ENCODE measurements at regions not wholly inside any gene's neighbourhood (a gene's known extent, or its start where the extent isn't known, plus 50 kb on each side); places are given as distances from the start of the nearest gene placed in this dataset.

DNA sequence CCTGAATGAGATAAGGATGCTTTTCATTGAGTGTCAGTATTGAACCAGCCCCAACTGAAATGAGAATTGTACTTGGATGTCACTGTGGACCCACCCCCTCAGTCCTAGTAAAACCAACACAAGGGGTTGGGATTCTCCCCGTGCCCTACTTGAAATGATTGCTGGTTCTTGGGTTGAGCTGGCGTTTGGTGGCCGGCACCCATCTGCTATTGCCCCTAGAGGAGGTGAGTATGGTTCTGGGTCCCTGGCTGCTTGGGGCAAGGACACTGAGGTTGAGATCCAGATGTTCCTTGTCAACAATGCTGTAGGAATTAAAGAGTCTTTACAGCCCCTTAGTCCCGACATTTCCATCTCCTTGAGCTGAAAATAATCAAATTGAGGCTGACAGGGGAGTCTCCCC, 170.0 kb upstream of the ZNF32 start:
- no peaks in the 10 kb centered on the region for H3K27me3 ChIP-seq (ENCODE audit: control insufficient read depth, insufficient read depth, low read length)

DNA sequence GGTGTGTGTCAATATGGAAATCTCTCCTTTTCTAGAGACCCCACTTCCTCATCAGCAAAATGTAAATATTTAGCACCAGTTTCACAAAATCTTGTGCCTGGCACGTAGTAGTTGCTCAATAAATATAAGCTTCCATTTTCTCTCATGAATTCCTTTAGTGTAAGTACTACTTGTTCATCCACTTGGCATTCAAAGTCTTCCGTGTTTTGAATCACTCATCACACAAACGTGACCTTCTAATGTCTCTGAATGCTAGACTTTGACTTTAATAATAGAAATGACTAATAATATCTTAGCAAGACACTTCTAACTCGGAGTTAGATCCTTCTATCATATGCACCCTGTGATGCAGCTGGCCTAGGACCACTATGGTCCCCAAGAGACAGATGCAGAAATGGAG, 168.7 kb upstream of the ZNF32 start:
- CTCF ChIA-PET, result no interaction called here
- intact Hi-C loops (cut with micrococcal nuclease; ENCODE audit: unreplicated experiment), result no loop called here
- TF ChIP-seq SIN3A (IDR thresholded peaks at IDR 0.05; ENCODE audit: borderline replicate concordance, insufficient read depth, low read depth, low read length) (no peak), POLR2AphosphoS5 (IDR thresholded peaks at IDR 0.05; ENCODE audit: low read depth, low read length) (no peak), TCF7L2 (IDR thresholded peaks at IDR 0.05; ENCODE audit: low read depth, low read length) (no peak)

More for the DNA sequence above, 170.0 kb upstream of the ZNF32 start:
- no peak overlapping the region for H3K4me3 ChIP-seq (ENCODE audit: low read depth in 2 of 2, low read length in 2 of 2)
- no peak overlapping the region for H3K27ac ChIP-seq (ENCODE audit: low read length)
- no peaks in the 10 kb centered on the region for H3K4me1 ChIP-seq (ENCODE audit: control insufficient read depth, insufficient read depth, low read length)
- BruUV-seq (replicated peaks), result no TSS peak
- TF ChIP-seq, protein P1, sequence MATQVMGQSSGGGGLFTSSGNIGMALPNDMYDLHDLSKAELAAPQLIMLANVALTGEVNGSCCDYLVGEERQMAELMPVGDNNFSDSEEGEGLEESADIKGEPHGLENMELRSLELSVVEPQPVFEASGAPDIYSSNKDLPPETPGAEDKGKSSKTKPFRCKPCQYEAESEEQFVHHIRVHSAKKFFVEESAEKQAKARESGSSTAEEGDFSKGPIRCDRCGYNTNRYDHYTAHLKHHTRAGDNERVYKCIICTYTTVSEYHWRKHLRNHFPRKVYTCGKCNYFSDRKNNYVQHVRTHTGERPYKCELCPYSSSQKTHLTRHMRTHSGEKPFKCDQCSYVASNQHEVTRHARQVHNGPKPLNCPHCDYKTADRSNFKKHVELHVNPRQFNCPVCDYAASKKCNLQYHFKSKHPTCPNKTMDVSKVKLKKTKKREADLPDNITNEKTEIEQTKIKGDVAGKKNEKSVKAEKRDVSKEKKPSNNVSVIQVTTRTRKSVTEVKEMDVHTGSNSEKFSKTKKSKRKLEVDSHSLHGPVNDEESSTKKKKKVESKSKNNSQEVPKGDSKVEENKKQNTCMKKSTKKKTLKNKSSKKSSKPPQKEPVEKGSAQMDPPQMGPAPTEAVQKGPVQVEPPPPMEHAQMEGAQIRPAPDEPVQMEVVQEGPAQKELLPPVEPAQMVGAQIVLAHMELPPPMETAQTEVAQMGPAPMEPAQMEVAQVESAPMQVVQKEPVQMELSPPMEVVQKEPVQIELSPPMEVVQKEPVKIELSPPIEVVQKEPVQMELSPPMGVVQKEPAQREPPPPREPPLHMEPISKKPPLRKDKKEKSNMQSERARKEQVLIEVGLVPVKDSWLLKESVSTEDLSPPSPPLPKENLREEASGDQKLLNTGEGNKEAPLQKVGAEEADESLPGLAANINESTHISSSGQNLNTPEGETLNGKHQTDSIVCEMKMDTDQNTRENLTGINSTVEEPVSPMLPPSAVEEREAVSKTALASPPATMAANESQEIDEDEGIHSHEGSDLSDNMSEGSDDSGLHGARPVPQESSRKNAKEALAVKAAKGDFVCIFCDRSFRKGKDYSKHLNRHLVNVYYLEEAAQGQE (IDR thresholded peaks at IDR 0.05; ENCODE audit: insufficient read depth in 1 of 2, low read depth in 2 of 2, low read length in 1 of 2), result no peak
- TF ChIP-seq TCF7L2 (IDR thresholded peaks at IDR 0.05; ENCODE audit: low read depth, low read length) (no peak), SIN3A (IDR thresholded peaks at IDR 0.05; ENCODE audit: borderline replicate concordance, insufficient read depth, low read depth, low read length) (no peak), POLR2AphosphoS5 (IDR thresholded peaks at IDR 0.05; ENCODE audit: low read depth, low read length) (no peak)
- TF ChIP-seq, protein P2, sequence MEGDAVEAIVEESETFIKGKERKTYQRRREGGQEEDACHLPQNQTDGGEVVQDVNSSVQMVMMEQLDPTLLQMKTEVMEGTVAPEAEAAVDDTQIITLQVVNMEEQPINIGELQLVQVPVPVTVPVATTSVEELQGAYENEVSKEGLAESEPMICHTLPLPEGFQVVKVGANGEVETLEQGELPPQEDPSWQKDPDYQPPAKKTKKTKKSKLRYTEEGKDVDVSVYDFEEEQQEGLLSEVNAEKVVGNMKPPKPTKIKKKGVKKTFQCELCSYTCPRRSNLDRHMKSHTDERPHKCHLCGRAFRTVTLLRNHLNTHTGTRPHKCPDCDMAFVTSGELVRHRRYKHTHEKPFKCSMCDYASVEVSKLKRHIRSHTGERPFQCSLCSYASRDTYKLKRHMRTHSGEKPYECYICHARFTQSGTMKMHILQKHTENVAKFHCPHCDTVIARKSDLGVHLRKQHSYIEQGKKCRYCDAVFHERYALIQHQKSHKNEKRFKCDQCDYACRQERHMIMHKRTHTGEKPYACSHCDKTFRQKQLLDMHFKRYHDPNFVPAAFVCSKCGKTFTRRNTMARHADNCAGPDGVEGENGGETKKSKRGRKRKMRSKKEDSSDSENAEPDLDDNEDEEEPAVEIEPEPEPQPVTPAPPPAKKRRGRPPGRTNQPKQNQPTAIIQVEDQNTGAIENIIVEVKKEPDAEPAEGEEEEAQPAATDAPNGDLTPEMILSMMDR (IDR thresholded peaks at IDR 0.05), result no peak
- in situ Hi-C loops (cut with HindIII; ENCODE audit: low pct_unique_long_range_greater_than_20kb, low sequenced_read_pairs), result no loop called here
- H3K9me3 ChIP-seq (ENCODE audit: control insufficient read depth, insufficient read depth, low read depth, low read length), result no peaks in the 10 kb centered on the region
- CTCF ChIA-PET, result no interaction called here
- ATAC-seq (no peak), DNase-seq (ENCODE audit: low read depth, low spot score) (no peak)
- no peaks in the 10 kb centered on the region for H3K36me3 ChIP-seq (ENCODE audit: control insufficient read depth, insufficient read depth, low read length)
- intact Hi-C loops (cut with micrococcal nuclease; ENCODE audit: unreplicated experiment), result no loop called here
- POLR2A ChIA-PET, result no interaction called here

DNA sequence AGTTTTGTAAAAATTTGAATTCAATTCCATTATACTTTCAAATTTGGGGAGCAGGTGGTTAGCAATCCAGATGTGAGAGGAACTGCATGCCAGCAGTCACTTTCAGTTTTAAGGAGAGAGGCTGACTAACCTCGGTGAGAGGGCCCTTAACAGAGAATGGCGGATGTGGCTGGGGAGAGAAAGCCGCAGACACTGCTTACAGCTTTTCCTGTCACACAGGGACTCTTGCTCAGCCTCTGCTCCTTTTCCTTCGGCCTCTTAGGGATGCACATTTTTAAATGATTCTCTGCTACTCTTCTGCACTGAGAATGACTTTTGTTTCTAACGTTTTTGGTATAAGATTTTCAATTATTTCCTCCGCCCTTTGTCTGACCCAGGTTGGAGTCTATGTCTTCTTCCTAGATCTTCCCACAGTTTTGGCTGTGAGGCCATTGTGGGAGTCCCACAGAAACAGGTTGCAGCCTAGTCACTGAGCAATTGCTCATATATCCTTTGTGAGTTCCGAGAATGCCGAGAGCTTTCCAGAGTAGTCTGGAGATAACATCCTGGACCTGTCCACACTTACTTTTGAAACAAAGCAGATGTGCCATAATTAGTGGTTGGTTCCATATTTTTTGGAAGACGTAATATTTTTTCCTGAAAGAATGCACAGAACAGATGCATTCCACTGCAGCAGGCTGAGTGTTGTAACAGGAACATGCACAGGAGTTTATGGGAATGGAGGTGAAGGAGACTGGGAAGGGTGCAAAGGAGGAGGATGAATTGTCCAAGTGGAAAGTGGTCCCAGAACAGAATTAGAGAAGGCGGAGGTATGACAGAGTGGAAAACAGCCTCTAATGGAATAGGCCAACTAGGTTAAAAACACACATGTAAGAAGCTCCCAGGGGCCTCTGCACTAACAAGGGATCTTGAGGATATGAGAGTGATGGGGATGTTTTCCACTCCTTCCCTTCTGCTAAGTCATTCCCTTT, 168.0 kb upstream of the ZNF32 start:
- no peak overlapping the region for H3K4me3 ChIP-seq (ENCODE audit: low read depth in 2 of 2, low read length in 2 of 2)
- no peaks in the 10 kb centered on the region for H3K9me3 ChIP-seq (ENCODE audit: control insufficient read depth, insufficient read depth, low read depth, low read length)
- BruUV-seq (replicated peaks), result no TSS peak
- no peaks in the 10 kb centered on the region for H3K36me3 ChIP-seq (ENCODE audit: control insufficient read depth, insufficient read depth, low read length)
- H3K27ac ChIP-seq (ENCODE audit: low read length), result no peak overlapping the region
- DNase-seq (ENCODE audit: low read depth, low spot score), result no peak
- no peak for ATAC-seq
- no peak for TF ChIP-seq POLR2AphosphoS5 (IDR thresholded peaks at IDR 0.05; ENCODE audit: low read depth, low read length)
- TF ChIP-seq TCF7L2 (IDR thresholded peaks at IDR 0.05; ENCODE audit: low read depth, low read length), result no peak
- TF ChIP-seq SIN3A (IDR thresholded peaks at IDR 0.05; ENCODE audit: borderline replicate concordance, insufficient read depth, low read depth, low read length), result no peak
- TF ChIP-seq, protein P1 (IDR thresholded peaks at IDR 0.05; ENCODE audit: insufficient read depth in 1 of 2, low read depth in 2 of 2, low read length in 1 of 2), result no peak
- TF ChIP-seq, protein P2 (IDR thresholded peaks at IDR 0.05), result no peak
- no peaks in the 10 kb centered on the region for H3K4me1 ChIP-seq (ENCODE audit: control insufficient read depth, insufficient read depth, low read length)
- no peaks in the 10 kb centered on the region for H3K27me3 ChIP-seq (ENCODE audit: control insufficient read depth, insufficient read depth, low read length)
- in situ Hi-C loops (cut with HindIII; ENCODE audit: low pct_unique_long_range_greater_than_20kb, low sequenced_read_pairs) (no loop called here), intact Hi-C loops (cut with micrococcal nuclease; ENCODE audit: unreplicated experiment) (no loop called here)
- ChIA-PET POLR2A (no interaction called here), CTCF (no interaction called here)

More for the DNA sequence above, 168.7 kb upstream of the ZNF32 start:
- no peaks in the 10 kb centered on the region for H3K27me3 ChIP-seq (ENCODE audit: control insufficient read depth, insufficient read depth, low read length)
- in situ Hi-C loops (cut with HindIII; ENCODE audit: low pct_unique_long_range_greater_than_20kb, low sequenced_read_pairs), result no loop called here
- no peak for ATAC-seq
- H3K36me3 ChIP-seq (ENCODE audit: control insufficient read depth, insufficient read depth, low read length), result no peaks in the 10 kb centered on the region
- H3K4me1 ChIP-seq (ENCODE audit: control insufficient read depth, insufficient read depth, low read length), result no peaks in the 10 kb centered on the region
- H3K9me3 ChIP-seq (ENCODE audit: control insufficient read depth, insufficient read depth, low read depth, low read length), result no peaks in the 10 kb centered on the region
- H3K27ac ChIP-seq (ENCODE audit: low read length), result no peak overlapping the region
- no TSS peak for BruUV-seq (replicated peaks)
- no peak for DNase-seq (ENCODE audit: low read depth, low spot score)
- POLR2A ChIA-PET, result no interaction called here
- H3K4me3 ChIP-seq (ENCODE audit: low read depth in 2 of 2, low read length in 2 of 2), result no peak overlapping the region
